Activated CD4-positive, alpha-beta T cell treated with anti-CD3 and anti-CD28 coated beads, Interleukin-2, amount 10 ng/mL, durations not matched to agents 24 days and 14 days (primary cell): ENCODE measurements at regions not wholly inside any gene's neighbourhood (a gene's known extent, or its start where the extent isn't known, plus 50 kb on each side); places are given as distances from the start of the nearest gene placed in this dataset.

Experiments used
- DNase-seq: peaks from one replicate; pipeline ENCODE4 v3.0.0; 2022
- H3K27ac Mint-ChIP-seq: one replicate; pipeline ENCODE4 v1.8.0; 2022; ENCODE audit warnings: mild to moderate bottlenecking, mixed read lengths
- H3K27me3 Mint-ChIP-seq: one replicate; pipeline ENCODE4 v1.8.0; 2022; ENCODE audit warnings: mixed read lengths
- H3K36me3 Mint-ChIP-seq: one replicate; pipeline ENCODE4 v1.8.0; 2022; ENCODE audit warnings: low read depth, mild to moderate bottlenecking, mixed read lengths
- H3K4me1 Mint-ChIP-seq: one replicate; pipeline ENCODE4 v1.8.0; 2021; ENCODE audit warnings: mixed read lengths
- H3K4me3 Mint-ChIP-seq: one replicate; pipeline ENCODE4 v1.8.0; 2022; ENCODE audit warnings: mild to moderate bottlenecking, moderate library complexity, mixed read lengths
- H3K9me3 Mint-ChIP-seq: one replicate; pipeline ENCODE4 v1.8.0; 2021; ENCODE audit warnings: mixed read lengths
- intact Hi-C: fragments of 100-400 bp; cut with micrococcal nuclease; formaldehyde crosslinking; loops from one replicate; pipeline ENCODE4 v1.15.1; 2023

GRCh38 chr2:4528246-4528645, 824.9 kb downstream of the DCDC2C start:
- Mint-ChIP-seq H3K9me3 (no peaks in the 10 kb centered on the region), H3K27ac (no peak overlapping the region), H3K36me3 (no peaks in the 10 kb centered on the region), H3K27me3 (no peaks in the 10 kb centered on the region), H3K4me3 (no peak overlapping the region), H3K4me1 (no peaks in the 10 kb centered on the region)
- DNase-seq: no peak
- intact Hi-C loops: no loop called here

GRCh38 chr2:4528773-4529172, 825.4 kb downstream of the DCDC2C start:
- DNase-seq: no peak
- Mint-ChIP-seq H3K27ac (no peak overlapping the region), H3K9me3 (no peaks in the 10 kb centered on the region), H3K4me1 (no peaks in the 10 kb centered on the region), H3K27me3 (no peaks in the 10 kb centered on the region), H3K4me3 (no peak overlapping the region), H3K36me3 (no peaks in the 10 kb centered on the region)
- intact Hi-C loops: no loop called here

- H3K36me3 Mint-ChIP-seq: no peaks in the 10 kb centered on the region
- no peaks in the 10 kb centered on the region for H3K27me3 Mint-ChIP-seq
- H3K27ac Mint-ChIP-seq: no peak overlapping the region
- no peaks in the 10 kb centered on the region for H3K4me1 Mint-ChIP-seq
- no peaks in the 10 kb centered on the region for H3K9me3 Mint-ChIP-seq
- H3K4me3 Mint-ChIP-seq: no peak overlapping the region
- intact Hi-C loops: no loop called here
- DNase-seq: no peak
Observed at GRCh38 chr2:4529738-4530137, 826.4 kb downstream of the DCDC2C start.

- no peak overlapping the region for H3K27ac Mint-ChIP-seq
- H3K4me1 Mint-ChIP-seq: no peaks in the 10 kb centered on the region
- no peaks in the 10 kb centered on the region for H3K9me3 Mint-ChIP-seq
- intact Hi-C loops: no loop called here
- H3K4me3 Mint-ChIP-seq: no peak overlapping the region
- H3K36me3 Mint-ChIP-seq: no peaks in the 10 kb centered on the region
- no peaks in the 10 kb centered on the region for H3K27me3 Mint-ChIP-seq
- DNase-seq: no peak
Observed at GRCh38 chr2:4530231-4530630, 826.9 kb downstream of the DCDC2C start.

GRCh38 chr2:4533806-4534205, 830.4 kb downstream of the DCDC2C start:
- Mint-ChIP-seq H3K36me3 (no peaks in the 10 kb centered on the region), H3K9me3 (no peaks in the 10 kb centered on the region), H3K4me1 (no peaks in the 10 kb centered on the region), H3K27ac (no peak overlapping the region), H3K27me3 (no peaks in the 10 kb centered on the region), H3K4me3 (no peak overlapping the region)
- intact Hi-C loops: no loop called here
- no peak for DNase-seq

- Mint-ChIP-seq H3K4me3 (no peak overlapping the region), H3K4me1 (no peaks in the 10 kb centered on the region), H3K27me3 (no peaks in the 10 kb centered on the region), H3K9me3 (peaks cover 3% of the 10 kb centered on the region), H3K36me3 (no peaks in the 10 kb centered on the region), H3K27ac (no peak overlapping the region)
- DNase-seq: no peak
- intact Hi-C loops: no loop called here
Observed at GRCh38 chr2:4539121-4539520, 835.7 kb downstream of the DCDC2C start.

- no peak overlapping the region for H3K4me3 Mint-ChIP-seq
- H3K4me1 Mint-ChIP-seq: no peaks in the 10 kb centered on the region
- intact Hi-C loops: no loop called here
- no peaks in the 10 kb centered on the region for H3K27me3 Mint-ChIP-seq
- peaks cover 3% of the 10 kb centered on the region for H3K9me3 Mint-ChIP-seq
- no peaks in the 10 kb centered on the region for H3K36me3 Mint-ChIP-seq
- H3K27ac Mint-ChIP-seq: no peak overlapping the region
- no peak for DNase-seq
Observed at GRCh38 chr2:4549666-4550210, 846.4 kb downstream of the DCDC2C start.

GRCh38 chr2:4551691-4552474, 848.5 kb downstream of the DCDC2C start:
- H3K27me3 Mint-ChIP-seq: no peaks in the 10 kb centered on the region
- H3K4me3 Mint-ChIP-seq: no peak overlapping the region
- no peaks in the 10 kb centered on the region for H3K4me1 Mint-ChIP-seq

GRCh38 chr2:4553241-4553640, 849.9 kb downstream of the DCDC2C start:
- no peaks in the 10 kb centered on the region for H3K4me1 Mint-ChIP-seq
- H3K36me3 Mint-ChIP-seq: no peaks in the 10 kb centered on the region
- H3K9me3 Mint-ChIP-seq: peaks cover 8% of the 10 kb centered on the region
- no peak overlapping the region for H3K27ac Mint-ChIP-seq
- intact Hi-C loops: no loop called here
- H3K27me3 Mint-ChIP-seq: no peaks in the 10 kb centered on the region
- DNase-seq: no peak
- no peak overlapping the region for H3K4me3 Mint-ChIP-seq

More at GRCh38 chr2:4551691-4552474, 848.5 kb downstream of the DCDC2C start:
- no peak for DNase-seq
- Mint-ChIP-seq H3K9me3 (peaks cover 3% of the 10 kb centered on the region), H3K27ac (no peak overlapping the region), H3K36me3 (no peaks in the 10 kb centered on the region)
- intact Hi-C loops: no loop called here

- intact Hi-C loops: no loop called here
- no peaks in the 10 kb centered on the region for H3K27me3 Mint-ChIP-seq
Observed at GRCh38 chr2:4556135-4556896, 852.9 kb downstream of the DCDC2C start.

GRCh38 chr2:4561196-4561595, 857.8 kb downstream of the DCDC2C start:
- Mint-ChIP-seq H3K27ac (no peak overlapping the region), H3K9me3 (peaks cover 8% of the 10 kb centered on the region)
- intact Hi-C loops: no loop called here

More at GRCh38 chr2:4556135-4556896, 852.9 kb downstream of the DCDC2C start:
- no peak for DNase-seq
- Mint-ChIP-seq H3K4me3 (no peak overlapping the region), H3K9me3 (peaks cover 8% of the 10 kb centered on the region), H3K36me3 (no peaks in the 10 kb centered on the region), H3K27ac (no peak overlapping the region), H3K4me1 (no peaks in the 10 kb centered on the region)

GRCh38 chr2:4576075-4576474, 872.7 kb downstream of the DCDC2C start:
- intact Hi-C loops: no loop called here
- H3K9me3 Mint-ChIP-seq: peaks cover 9% of the 10 kb centered on the region
- H3K4me1 Mint-ChIP-seq: no peaks in the 10 kb centered on the region
- no peak overlapping the region for H3K27ac Mint-ChIP-seq
- H3K36me3 Mint-ChIP-seq: no peaks in the 10 kb centered on the region
- H3K4me3 Mint-ChIP-seq: no peak overlapping the region
- DNase-seq: no peak
- H3K27me3 Mint-ChIP-seq: no peaks in the 10 kb centered on the region

More at GRCh38 chr2:4561196-4561595, 857.8 kb downstream of the DCDC2C start:
- H3K4me3 Mint-ChIP-seq: no peak overlapping the region
- H3K27me3 Mint-ChIP-seq: no peaks in the 10 kb centered on the region
- H3K36me3 Mint-ChIP-seq: no peaks in the 10 kb centered on the region
- no peaks in the 10 kb centered on the region for H3K4me1 Mint-ChIP-seq
- DNase-seq: no peak

GRCh38 chr2:4579977-4580376, 876.6 kb downstream of the DCDC2C start:
- Mint-ChIP-seq H3K4me3 (no peak overlapping the region), H3K27ac (no peak overlapping the region), H3K27me3 (no peaks in the 10 kb centered on the region), H3K36me3 (no peaks in the 10 kb centered on the region), H3K9me3 (peaks cover 4% of the 10 kb centered on the region), H3K4me1 (no peaks in the 10 kb centered on the region)
- intact Hi-C loops: no loop called here
- DNase-seq: no peak

- no peak for DNase-seq
- Mint-ChIP-seq H3K27me3 (no peaks in the 10 kb centered on the region), H3K36me3 (no peaks in the 10 kb centered on the region), H3K4me3 (no peak overlapping the region), H3K9me3 (peaks cover 10% of the 10 kb centered on the region), H3K27ac (no peak overlapping the region), H3K4me1 (no peaks in the 10 kb centered on the region)
- intact Hi-C loops: no loop called here
Observed at GRCh38 chr2:4585057-4585635, 881.8 kb downstream of the DCDC2C start.
